Spleen (tissue), 11 donors: ENCODE measurements at regions not wholly inside any gene's neighbourhood (a gene's known extent, or its start where the extent isn't known, plus 50 kb on each side); places are given as distances from the start of the nearest gene placed in this dataset.

Experiments used
- DNase-seq: peaks from one replicate; pipeline ENCODE4 v3.0.0-alpha.2; 2020
- H3K27ac ChIP-seq, 8 donors: fragments of 200-600 bp; sonication (generic) in 7 of 8; 1 replicate in 4 of 8; 2 replicates in 4 of 8; pipeline versions ENCODE4 v1.5.0 to v1.8.0; 2016 to 2021; ENCODE audit warnings: inconsistent platforms in 4 of 8, mild to moderate bottlenecking in 4 of 8, moderate library complexity in 1 of 8
- H3K27me3 ChIP-seq, 7 donors: fragments of 200-600 bp; sonication (generic) in 6 of 7; replicated peaks in 1 of 7; 1 replicate in 4 of 7; 2 replicates in 3 of 7; pipeline versions ENCODE4 v1.5.0 to v1.8.0; 2016 to 2021; ENCODE audit warnings: inconsistent platforms in 3 of 7, mild to moderate bottlenecking in 1 of 7
- H3K36me3 ChIP-seq, 6 donors: fragments of 200-600 bp; sonication (generic) in 5 of 6; 1 replicate in 4 of 6; 2 replicates in 2 of 6; pipeline versions ENCODE4 v1.5.0 to v1.8.0; 2016 to 2021; ENCODE audit warnings: inconsistent platforms in 2 of 6
- H3K4me1 ChIP-seq, 6 donors: fragments of 200-600 bp; sonication (generic) in 5 of 6; 1 replicate in 3 of 6; 2 replicates in 3 of 6; pipeline versions ENCODE4 v1.5.0 to v1.8.0; 2016 to 2021; ENCODE audit warnings: inconsistent platforms in 3 of 6
- H3K4me3 ChIP-seq, 8 donors: fragments of 200-600 bp; sonication (generic) in 7 of 8; 1 replicate in 4 of 8; 2 replicates in 4 of 8; pipeline versions ENCODE4 v1.5.0 to v1.8.0; 2016 to 2021; ENCODE audit warnings: inconsistent platforms in 4 of 8, mild to moderate bottlenecking in 4 of 8, moderate library complexity in 2 of 8
- H3K9me3 ChIP-seq, 8 donors: fragments of 200-600 bp; sonication (generic) in 7 of 8; 1 replicate in 4 of 8; 2 replicates in 4 of 8; pipeline versions ENCODE4 v1.5.0 to v1.8.0; 2016 to 2021; ENCODE audit warnings: inconsistent platforms in 4 of 8
- POLR2A ChIP-seq, 3 donors: fragments of 450-650 bp; IDR thresholded peaks; one replicate each; pipeline ENCODE4 v1.5.1; 2017; ENCODE audit warnings: antibody characterized with exemption in 3 of 3, mild to moderate bottlenecking in 1 of 3
- POLR2AphosphoS5 ChIP-seq, 3 donors: sonication (generic); formaldehyde crosslinking; IDR thresholded peaks; one replicate each; pipeline ENCODE4 v1.5.1; 2017; ENCODE audit warnings: antibody characterized with exemption in 3 of 3
- WGBS, 5 donors: extraction: QIAGEN DNeasy Blood & Tissue Kit in 3 of 5; methylation state at CpG; one replicate each; pipeline versions ENCODE4 v1.1.5 to v1.1.7; 2013 to 2018; 5-methylcytosine and 5-hydroxymethylcytosine counted together
- intact Hi-C: fragments of 100-400 bp; cut with DNase I; formaldehyde crosslinking; loops from one replicate; pipeline ENCODE4 v1.15.0; 2023; ENCODE audit warnings: low total_unique reads
- TF ChIP-seq, protein P1 (sequence below), 11 experiments: fragments of 200-600 bp in 7 of 11; fragments of 450-650 bp in 4 of 11; sonication (generic) in 4 of 11; IDR thresholded peaks in 8 of 11; conservative IDR thresholded peaks in 3 of 11; 1 replicate in 7 of 11; 2 replicates in 4 of 11; pipeline versions ENCODE4 v1.4.0 to v1.8.0; 2016 to 2021; ENCODE audit warnings: antibody characterized with exemption in 11 of 11, inconsistent platforms in 4 of 11, mild to moderate bottlenecking in 1 of 11
- donor health status: healthy with polysubstance abuse.
- donor health status: DM: no; HTN: no; CAD: no; lungs with moderate emphysema.
- donor health status: DM: no; HTN: no; CAD: no.
- donor health status: Bipolar disorder and iron deficiency.
- donor health status: healthy.
- donor health status: DM: no; HTN: no; CAD: no.
- donor health status: DM: yes; HTN: yes; CAD: no.

DNA sequence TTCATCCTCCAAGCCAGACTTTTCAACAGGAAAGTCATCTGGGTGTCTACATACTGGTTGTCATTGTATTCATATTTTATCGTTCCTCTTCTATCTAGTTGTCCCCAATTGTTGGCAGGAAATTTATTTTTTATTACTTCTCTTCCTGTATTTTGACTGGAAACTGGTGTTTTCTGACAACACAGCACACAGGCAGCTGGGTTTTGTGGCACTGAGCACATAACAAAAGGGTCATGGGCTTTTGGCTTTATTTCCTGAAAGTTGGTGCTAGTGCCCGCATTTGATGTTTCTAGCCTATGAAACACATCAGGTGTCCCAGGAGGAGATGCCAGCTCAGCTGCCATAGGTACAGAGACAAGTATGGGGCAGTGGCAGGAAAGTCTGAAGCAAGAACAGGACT is 126.4 kb downstream of the TMEM17 start:
- Histone ChIP-seq H3K4me3 (no peak overlapping the region), H3K27me3 (no peaks in the 10 kb centered on the region), H3K9me3 (peaks cover 0 to under 1% (median 0%) of the 10 kb centered on the region in 8 donors), H3K36me3 (no peaks in the 10 kb centered on the region), H3K4me1 (peaks cover 0 to 37% (median 24%) of the 10 kb centered on the region in 6 donors), H3K27ac (peak overlapping the region in 7 of 8 donors; percentile 9 to 70 (median 46))
- no peak for TF ChIP-seq POLR2AphosphoS5 (IDR thresholded peaks at IDR 0.05)
- DNase-seq, result no peak
- intact Hi-C loops, result no loop called here
- 18 to 28% (median 21%) methylated on average over 2 of the region's 2 CpGs for WGBS, 5 donors

DNA sequence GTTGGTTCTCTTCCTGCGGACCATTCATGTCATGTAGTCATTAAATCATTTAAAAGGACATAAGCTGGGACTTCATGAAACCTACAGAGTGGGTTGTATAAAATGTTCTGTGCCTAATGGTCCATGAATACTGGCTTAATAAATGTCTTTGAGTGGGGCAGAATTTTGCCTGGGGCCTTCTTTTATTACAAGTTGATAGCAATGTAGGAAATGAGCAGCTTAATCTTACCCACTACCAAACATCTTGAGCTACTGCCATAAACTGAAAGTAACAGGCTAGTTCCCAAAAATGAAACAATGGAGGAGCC is 130.9 kb downstream of the TMEM17 start:
- peaks cover 0 to 16% (median 9%) of the 10 kb centered on the region in 8 donors for H3K9me3 ChIP-seq
- H3K27ac ChIP-seq, result no peak overlapping the region
- no peaks in the 10 kb centered on the region for H3K27me3 ChIP-seq
- intact Hi-C loops, result no loop called here
- H3K4me3 ChIP-seq, result no peak overlapping the region
- no peaks in the 10 kb centered on the region for H3K36me3 ChIP-seq
- DNase-seq, result no peak
- 76 to 93% (median 89%) methylated on average over 1 of the region's 1 CpG for whole genome bisulfite sequencing, 5 donors
- TF ChIP-seq, protein P1, sequence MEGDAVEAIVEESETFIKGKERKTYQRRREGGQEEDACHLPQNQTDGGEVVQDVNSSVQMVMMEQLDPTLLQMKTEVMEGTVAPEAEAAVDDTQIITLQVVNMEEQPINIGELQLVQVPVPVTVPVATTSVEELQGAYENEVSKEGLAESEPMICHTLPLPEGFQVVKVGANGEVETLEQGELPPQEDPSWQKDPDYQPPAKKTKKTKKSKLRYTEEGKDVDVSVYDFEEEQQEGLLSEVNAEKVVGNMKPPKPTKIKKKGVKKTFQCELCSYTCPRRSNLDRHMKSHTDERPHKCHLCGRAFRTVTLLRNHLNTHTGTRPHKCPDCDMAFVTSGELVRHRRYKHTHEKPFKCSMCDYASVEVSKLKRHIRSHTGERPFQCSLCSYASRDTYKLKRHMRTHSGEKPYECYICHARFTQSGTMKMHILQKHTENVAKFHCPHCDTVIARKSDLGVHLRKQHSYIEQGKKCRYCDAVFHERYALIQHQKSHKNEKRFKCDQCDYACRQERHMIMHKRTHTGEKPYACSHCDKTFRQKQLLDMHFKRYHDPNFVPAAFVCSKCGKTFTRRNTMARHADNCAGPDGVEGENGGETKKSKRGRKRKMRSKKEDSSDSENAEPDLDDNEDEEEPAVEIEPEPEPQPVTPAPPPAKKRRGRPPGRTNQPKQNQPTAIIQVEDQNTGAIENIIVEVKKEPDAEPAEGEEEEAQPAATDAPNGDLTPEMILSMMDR (IDR thresholded peaks at IDR 0.05 in 8 of 11, conservative IDR thresholded peaks at IDR 0.05 in 3 of 11), result no peak
- no peak for TF ChIP-seq POLR2A (IDR thresholded peaks at IDR 0.05)
- no peak for TF ChIP-seq POLR2AphosphoS5 (IDR thresholded peaks at IDR 0.05)
- H3K4me1 ChIP-seq, result peaks cover 0 to 13% (median 7%) of the 10 kb centered on the region in 6 donors

DNA sequence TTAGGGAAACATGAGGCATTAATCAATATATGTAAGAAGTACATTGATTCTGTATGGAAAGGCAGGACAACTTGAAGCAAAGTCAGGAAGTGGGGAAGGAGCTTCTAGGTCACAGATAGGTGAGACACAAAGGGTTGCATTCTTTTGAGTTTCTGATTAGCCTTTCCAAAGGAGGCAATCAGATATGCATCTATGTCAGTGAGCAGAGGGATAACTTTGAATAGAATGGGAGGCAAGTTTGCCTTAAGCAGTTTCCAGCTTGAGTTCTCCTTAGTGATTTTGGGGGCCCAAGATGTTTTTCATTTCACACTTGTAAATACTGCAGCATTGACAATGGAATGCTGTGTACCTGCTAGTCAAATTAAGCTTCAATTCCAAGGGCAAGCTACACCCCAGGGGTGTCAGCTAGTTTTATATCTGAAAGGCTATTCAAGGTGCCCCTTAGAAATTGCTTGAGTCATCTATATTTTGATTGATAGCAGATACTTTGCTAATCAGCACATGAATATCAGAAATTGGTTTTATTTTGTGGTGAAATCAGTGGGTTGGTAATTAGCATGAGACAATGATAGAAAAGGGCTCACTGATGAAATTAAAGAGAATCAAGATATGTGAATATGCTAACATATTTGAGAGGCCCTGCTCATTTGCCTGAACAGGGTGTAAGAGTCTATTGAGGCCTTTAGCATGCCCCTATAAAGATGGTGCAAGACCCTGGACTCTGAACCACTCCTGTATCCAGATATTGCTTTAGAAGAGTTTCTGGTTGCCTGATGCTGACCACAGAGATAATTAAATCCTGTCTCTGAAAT is 131.5 kb downstream of the TMEM17 start:
- H3K27me3 ChIP-seq, result no peaks in the 10 kb centered on the region
- H3K36me3 ChIP-seq, result no peaks in the 10 kb centered on the region
- TF ChIP-seq POLR2A (IDR thresholded peaks at IDR 0.05) (no peak), POLR2AphosphoS5 (IDR thresholded peaks at IDR 0.05) (no peak)
- TF ChIP-seq, protein P1 (IDR thresholded peaks at IDR 0.05 in 8 of 11, conservative IDR thresholded peaks at IDR 0.05 in 3 of 11), result no peak
- intact Hi-C loops, result no loop called here
- DNase-seq, result no peak
- H3K4me1 ChIP-seq, result peaks cover 0 to 7% (median 2%) of the 10 kb centered on the region in 6 donors
- no peak overlapping the region for H3K4me3 ChIP-seq
- H3K27ac ChIP-seq, result no peak overlapping the region
- peaks cover 0 to 16% (median 9%) of the 10 kb centered on the region in 8 donors for H3K9me3 ChIP-seq

DNA sequence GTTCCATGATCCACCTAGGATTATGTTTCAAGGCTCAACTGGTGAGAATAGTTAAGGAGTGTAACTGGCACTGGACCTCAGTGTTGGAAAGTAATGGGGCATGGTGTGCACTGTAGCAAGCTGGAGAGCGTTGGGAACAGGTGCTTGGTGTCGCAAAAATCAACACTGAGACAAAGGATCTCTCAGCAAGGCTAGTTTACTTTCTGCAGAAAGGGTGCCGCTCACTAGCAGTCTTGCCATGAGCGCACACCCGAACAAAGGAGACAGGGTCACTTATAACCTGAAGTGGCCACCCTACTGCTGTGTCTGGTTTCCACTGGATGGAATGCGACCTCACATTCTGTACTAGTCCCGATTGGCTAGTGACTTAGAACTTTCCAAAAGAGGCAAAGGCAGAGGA is 133.2 kb downstream of the TMEM17 start:
- H3K27me3 ChIP-seq, result no peaks in the 10 kb centered on the region
- peaks cover 0 to 16% (median 9%) of the 10 kb centered on the region in 8 donors for H3K9me3 ChIP-seq
- DNase-seq, result no peak
- TF ChIP-seq POLR2A (IDR thresholded peaks at IDR 0.05) (no peak), POLR2AphosphoS5 (IDR thresholded peaks at IDR 0.05) (no peak)
- TF ChIP-seq, protein P1 (IDR thresholded peaks at IDR 0.05 in 8 of 11, conservative IDR thresholded peaks at IDR 0.05 in 3 of 11), result no peak
- intact Hi-C loops, result no loop called here
- H3K27ac ChIP-seq, result no peak overlapping the region
- H3K4me3 ChIP-seq, result no peak overlapping the region
- H3K36me3 ChIP-seq, result no peaks in the 10 kb centered on the region
- H3K4me1 ChIP-seq, result no peaks in the 10 kb centered on the region
- 91 to 99% (median 95%) methylated on average over 7 of the region's 7 CpGs for WGBS, 5 donors
